T follicular helper cell (primary cell): ENCODE measurements at regions not wholly inside any gene's neighbourhood (a gene's known extent, or its start where the extent isn't known, plus 50 kb on each side); places are given as distances from the start of the nearest gene placed in this dataset.

Experiments used
- DNase-seq: peaks from one replicate; pipeline ENCODE4 v3.0.0-alpha.2; 2020; ENCODE audit warnings: low read depth

DNA sequence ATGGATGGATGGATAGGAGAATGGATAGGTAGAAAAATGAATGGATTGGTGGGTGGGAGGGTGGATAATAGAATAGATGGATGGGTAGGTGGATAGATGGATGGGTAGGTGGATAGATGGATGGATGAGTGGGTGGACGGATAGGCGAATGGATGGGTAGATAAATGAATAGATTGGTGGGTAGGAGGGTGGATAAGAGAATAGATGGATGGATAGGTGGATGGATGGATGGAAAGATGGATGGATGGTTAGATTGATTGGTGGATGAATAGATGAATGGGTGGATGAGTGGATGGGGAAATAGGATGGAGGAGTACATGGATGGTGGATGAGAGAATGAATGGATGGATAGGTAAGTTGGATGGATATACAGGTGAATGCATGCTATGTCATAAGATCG lies 110.5 kb downstream of the CEBPB start:
- DNase-seq: no peak

DNA sequence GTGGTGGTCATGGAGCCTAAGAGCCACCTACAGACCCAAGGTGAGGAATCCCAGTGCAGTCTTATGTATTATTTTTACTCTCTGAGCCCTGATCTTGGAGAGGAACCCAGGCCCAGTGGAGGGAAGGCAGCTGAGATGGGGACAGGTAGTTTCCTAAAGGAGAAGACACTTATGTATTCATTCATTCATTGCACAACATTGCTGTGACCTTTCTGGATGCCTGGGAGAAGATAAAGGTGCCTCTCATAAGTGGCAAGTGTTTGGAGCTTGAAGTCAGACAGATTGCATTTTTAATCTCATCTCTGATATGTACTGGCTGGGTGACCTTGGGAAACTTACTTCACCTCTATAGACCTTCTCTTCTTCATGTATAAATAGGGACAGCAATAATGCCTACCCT lies 111.1 kb downstream of the CEBPB start:
- no peak for DNase-seq

DNA sequence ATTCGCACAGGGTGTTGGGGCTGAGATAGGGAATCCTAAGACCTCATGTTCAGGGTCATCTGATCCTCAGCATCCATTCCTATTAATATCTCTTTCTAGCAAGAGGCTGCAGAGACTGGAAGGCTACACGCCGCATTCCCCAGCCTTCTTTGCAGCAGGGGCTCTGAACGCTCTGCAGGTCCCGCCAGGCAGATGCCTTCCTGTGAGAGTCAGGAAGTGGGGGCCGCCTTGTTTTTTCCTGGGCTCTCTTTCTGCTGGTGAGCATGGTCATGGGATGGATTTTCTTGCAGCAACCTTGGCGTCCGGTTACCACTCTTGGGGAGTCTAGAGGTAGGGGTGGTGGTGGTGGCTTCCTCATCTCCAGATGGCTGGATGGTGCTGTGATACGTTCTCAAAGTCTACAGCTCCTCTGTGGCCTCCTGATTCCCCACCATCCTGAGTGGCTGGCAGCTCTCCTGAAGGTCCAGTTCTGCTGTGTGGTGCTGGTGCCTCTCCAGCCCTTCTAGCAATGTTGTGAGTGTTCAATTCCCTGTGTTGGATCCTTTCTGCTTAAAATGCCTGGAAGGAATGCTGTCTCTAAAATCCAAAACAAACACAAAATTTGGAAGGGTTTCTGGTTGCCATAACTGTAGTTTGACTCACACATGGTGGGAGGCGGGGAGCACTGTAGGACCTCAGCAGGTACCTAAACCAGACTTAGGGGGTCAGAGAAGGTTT lies 111.9 kb downstream of the CEBPB start:
- no peak for DNase-seq

DNA sequence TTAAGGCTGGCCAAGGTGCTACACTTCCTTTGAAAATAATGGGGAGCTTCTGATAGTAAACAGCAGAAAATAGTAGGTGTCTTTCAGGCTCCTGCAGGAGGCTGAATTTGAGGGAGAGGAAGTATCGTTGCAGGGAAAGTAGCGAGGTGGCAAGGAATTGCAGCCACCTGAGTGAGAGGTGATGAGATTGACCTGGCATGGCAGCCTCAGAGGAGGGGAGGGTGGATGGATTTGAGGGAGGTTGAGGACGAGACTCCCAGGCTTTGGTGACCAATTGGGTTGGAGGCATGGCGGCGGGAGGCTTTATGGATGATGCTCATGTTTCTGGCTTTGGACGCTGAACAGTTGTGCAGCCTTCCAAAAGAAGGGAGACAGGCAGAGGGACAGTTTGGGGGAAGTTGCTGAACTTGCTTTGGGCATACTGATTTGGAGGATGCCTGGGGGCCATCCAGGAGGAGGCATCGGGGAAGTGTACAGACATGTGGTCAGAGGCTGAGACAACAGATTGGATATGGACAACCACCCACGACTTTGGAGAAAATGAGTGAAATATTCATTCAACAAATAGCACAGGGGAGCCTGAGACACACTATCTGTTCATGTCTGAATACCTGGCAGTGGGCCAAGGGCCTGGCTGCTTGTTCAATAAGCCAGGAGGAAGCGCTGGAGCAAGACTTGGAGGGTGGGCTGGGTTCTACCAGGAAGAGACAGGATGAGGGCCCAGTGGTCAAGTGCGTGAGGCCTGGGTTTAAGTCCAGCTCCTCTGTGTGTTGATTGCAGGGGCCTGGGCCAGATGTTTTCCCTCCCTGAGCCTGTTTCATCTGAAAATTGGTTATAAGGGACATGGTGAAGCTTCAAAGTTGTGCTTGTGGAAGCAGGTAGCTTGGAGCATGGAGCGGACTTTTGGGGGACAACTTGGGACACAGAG lies 113.2 kb downstream of the CEBPB start:
- no peak for DNase-seq

DNA sequence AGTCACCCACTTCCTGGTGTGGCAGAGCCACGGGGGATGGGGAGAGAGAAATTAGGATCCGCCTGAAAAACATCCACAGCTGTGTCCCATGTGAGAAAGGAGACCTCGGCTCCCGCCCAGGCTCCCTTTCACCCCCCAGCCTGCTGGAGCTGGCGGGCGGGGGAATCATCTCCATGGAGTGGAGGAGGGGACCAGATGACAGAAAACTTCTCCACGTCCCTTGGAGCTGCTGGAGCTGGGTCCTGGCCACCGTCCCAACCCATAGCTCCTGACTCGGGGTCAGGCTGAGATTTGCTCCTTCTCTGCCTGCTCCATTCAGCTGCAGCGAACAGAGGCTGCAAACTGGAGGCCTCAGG lies 113.8 kb downstream of the CEBPB start:
- no peak for DNase-seq

DNA sequence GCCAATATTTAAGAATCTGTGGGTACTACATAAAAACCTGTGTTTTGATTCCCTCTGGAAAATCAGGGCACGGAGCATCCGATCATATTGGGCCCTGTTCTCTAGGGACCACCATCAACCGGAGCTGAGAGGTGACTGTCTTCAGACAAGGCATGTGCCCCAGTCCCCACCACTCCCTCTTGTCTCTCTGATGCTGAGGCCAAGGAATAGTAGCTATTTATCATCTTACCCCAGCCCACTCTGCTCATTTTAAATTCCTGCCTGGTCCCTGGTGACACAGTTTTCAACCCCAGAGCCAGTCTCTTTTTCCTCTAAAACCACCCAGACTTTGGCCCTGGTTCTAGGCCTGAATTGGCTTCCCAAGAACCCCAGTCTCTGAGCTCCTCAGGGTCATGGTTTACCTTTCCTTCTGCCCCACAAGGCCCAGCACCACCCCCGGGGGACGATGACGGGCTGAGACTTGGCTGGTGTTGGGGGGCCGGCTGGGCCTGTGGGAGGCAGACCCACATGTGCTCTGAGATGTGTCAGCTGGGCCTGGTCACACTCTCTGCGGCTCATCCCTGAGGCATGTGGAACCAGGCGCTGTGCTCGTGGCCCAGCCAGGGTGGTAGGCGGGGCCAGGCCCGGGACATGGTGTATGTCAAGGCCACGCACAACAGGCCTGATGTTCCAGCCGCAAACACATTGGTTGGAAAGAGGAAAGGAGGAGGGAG lies 114.4 kb downstream of the CEBPB start:
- DNase-seq: no peak

DNA sequence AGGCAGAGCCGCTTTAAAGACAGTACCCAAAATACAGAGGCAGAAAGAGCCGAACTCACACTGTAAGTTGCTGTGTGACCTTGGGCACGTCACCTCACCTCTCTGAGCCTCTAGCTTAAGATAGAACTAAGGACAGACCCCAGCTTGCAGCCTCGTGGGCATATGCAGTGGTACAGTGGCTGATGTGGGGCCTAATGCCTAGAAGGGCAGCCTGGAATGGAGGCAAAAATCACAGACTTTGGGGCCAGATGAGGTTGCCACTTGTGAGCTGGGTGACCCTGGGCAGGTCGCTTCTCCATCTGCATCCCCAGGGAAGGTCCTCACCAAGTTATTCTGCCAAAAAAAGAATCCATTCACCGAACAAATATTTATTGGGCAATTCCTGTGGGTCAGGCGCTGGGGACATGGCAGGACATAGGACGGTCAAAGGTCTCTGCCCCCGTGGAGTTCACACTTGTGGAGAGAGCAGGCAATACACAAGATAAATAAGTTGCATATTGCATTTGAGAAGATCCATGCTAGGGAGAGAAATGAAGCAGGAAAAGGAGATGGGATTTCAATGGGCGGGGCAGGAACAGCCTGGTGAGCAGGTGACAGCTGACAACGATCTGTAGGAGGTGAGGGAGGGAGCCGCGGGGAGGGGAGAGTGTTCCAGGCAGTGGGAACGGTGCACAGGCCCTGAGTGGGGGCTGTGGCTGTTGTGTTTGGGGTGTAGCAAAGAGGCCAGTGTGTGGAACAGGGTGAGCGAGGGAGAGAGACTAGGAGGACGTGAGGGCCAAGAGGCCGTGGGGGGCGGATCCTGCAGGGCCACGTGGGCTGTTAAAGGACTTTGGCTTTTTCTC lies 115.2 kb downstream of the CEBPB start:
- no peak for DNase-seq

DNA sequence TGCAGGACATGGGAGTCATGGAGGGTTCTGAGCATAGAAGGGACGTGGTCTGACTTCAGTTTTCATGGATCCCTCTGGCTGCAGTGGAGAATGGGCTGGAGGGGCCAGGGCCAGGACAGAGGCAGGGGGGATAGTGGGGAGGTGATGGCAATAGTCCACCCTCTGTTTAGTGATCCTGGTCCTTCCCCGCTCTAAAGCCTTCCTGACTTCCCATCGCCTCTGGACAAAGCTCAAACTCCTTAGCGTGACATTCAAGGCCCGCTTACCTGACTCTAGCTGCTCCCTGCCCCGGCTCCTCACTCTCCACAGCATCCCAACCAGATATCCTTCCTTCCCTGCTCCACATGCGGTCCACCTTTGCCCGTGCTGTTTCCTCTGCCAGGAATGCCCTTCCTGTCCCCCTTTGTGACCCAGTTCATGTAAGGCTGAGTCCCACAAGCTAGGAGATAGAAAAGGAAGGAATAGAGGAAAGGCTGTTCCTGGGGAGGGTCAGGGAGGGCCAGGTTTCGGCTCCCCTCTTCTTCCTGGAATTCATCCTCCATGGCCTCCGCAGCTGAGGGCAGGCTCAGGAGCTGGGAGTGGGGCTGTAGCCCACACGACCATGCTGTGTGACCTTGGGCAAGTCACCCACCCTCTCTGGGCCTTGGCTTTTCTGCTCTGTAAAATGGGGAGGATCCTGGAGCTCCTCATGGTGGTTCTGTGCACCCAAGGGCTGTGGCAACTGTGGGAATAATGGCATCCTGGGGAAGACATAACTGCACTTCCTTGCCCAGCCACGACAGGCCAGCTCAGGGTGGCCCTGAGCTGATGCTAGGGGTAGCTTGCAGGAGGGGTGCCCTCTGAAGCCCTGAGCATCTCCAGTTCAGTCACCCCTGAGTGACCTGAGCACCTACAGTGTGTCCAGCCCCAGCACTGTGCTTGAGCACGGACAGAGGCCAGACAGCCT lies 116.1 kb downstream of the CEBPB start:
- DNase-seq: no peak

DNA sequence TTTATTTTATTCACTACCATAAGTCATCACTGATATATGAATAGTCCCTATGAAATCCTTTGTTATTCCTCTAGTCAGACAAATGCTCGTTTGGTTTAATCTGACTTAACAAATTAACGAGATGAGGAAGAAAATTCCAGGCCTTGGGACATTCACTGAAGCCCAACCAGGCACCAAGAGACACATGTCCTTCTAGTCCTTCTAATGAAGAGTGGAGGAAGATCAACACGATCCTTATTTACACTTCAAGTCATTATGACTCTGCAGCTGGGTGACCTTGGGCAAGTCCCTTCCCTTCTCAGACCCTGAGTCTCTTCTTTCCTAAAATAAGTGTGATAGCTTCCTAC lies 117.5 kb downstream of the CEBPB start:
- no peak for DNase-seq

DNA sequence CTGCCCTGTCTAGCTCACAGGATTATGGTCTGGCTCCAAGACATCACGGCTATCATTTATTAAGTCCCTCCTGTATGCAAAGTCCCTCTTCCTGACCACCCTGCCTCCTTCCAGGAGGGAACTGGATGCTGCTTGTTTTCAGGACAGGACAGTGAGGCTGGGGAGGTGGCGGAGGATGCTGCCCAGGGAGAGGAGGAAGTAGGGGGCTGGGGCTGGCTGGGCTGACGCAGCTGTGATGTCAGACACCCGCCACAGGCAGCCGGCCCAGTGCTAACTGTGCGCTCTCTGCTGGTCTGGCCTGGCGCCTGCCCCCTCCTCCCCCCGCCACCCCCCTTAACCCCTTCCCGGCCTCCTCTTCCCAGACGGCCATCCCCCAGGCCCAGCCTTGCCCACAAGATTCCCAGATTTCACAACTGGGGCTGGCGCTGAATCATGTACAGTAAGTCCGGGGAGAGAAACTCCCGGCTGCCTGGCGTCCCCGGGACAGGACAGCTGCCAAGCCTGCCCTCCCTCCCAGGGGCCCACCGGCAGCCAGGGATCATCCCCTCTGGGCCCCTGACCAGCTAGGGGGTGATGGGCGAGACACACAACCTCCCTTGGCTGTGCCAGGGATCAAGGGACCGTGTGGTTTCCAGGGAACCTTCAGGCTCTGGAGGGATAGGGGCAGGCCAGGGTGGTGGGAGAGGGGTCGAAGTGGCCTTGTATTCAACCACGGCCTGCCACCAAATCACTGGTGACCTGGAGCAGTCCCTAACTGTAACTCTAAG lies 118.1 kb downstream of the CEBPB start:
- no peak for DNase-seq

DNA sequence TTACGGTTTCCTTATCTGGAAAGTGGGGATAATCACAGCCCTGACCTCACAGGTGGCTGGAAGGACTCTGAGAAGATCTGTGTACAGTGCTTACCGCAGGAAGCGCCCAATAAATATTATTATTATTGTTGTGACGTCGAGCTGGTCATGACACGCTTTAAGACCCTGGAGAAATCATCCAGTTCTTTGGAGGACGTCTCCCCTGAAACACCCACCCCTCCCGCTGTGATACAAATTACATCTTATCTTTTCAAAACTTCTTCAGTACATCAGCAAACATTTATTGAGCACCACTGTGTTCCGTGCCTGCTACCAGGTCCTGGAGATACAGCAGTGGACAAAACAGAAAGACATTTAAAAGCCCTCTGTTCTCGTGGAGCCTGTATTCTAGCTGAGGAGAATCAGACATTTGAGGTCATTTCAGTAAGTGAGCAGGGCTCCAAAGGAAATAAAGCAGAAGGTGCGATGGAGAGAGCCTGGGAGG lies 118.7 kb downstream of the CEBPB start:
- DNase-seq: no peak

DNA sequence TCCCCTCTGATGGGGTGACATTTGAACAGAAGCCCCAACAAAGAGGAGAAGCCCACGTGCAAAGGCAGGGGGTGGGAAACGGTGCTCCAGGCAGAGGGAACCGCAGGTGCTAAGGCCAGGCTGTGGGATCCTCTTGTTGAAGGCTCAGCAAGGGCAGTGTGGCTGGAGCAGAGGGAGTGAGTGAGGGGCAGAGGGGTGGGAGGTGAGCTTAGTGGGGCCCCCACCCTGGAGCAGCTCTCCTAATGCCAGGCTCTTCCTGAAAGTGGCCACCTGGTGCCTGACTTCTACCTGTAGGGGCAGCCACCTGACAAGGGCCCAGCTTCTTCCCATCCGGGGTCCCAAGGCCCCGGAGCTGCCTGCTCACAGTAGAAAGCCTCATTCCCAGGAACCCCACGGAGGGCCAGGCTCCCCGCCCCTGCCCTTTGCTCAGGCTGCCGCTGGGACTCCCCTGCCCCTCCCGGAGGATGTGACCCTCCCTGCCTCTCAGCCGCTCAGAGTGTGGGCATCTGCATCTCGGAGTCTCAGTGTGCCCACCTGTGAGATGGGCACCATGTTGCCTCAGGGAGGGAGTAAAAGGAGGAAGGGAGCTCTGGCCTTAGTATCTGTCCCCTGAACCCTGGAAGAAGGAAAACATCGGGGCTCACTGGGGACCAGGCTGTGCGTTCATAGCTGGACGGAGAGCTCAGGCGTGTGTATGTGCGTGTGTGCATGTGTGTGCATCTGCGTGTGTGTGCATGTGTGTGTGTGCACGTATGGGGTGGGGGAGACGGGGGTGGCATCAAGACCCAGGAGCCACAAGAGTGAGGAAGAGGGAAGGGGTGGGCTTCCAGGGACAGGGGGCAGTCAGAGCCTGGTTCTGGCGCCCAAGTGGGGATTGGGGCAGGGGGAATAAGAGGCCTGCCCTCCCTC lies 119.4 kb downstream of the CEBPB start:
- DNase-seq: no peak

DNA sequence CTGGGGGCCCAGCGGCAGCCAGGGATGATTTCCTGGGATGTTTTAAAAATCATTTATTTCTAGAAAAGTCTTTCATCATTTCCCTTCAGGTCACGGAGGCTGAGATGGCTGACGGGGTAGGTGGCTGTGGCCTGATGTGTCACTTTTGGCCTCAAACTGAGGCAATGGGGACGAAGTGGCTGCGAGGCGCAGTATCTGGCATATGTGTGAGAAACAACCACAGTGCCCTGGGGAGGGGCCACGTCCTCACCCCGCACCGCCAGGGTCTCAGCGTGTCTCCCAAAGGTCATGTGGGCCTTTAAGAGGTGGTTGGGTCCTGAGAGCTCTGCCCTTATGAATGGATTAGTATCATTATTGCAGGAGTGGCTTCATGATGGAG lies 120.0 kb downstream of the CEBPB start:
- no peak for DNase-seq

DNA sequence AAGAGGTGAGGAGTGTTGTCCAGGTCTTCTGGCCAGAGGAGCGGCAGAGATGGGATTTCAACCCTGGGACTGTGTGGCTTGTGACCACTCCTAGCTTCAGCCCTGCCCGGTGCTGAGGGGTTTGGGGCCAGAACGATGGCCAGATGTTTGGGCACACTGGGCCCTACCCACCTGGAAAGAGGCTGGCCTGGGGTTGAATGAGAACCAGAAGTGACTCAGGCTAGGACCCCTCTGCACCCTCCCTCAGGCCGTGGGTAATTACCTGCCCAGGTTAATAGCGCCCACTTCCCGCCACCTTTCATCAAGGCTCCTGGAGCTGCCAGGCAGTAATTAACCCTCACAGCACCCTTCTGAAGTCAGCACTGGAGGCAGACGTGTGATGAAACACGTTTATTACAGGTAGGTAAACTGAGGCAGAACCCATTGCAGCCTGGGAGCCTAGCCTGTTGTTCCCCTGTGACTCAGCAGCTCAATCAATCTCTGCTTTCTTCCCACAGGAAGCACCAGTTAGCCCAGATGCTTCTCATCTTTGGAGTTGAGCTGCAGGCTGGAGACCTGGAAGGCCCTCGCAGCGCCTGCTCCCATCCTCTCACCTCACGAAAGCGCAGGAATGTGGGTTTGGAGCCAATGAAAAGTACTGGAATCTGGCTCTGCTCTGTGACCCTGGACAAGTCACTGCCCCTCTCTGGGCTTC lies 120.8 kb downstream of the CEBPB start:
- DNase-seq: no peak

DNA sequence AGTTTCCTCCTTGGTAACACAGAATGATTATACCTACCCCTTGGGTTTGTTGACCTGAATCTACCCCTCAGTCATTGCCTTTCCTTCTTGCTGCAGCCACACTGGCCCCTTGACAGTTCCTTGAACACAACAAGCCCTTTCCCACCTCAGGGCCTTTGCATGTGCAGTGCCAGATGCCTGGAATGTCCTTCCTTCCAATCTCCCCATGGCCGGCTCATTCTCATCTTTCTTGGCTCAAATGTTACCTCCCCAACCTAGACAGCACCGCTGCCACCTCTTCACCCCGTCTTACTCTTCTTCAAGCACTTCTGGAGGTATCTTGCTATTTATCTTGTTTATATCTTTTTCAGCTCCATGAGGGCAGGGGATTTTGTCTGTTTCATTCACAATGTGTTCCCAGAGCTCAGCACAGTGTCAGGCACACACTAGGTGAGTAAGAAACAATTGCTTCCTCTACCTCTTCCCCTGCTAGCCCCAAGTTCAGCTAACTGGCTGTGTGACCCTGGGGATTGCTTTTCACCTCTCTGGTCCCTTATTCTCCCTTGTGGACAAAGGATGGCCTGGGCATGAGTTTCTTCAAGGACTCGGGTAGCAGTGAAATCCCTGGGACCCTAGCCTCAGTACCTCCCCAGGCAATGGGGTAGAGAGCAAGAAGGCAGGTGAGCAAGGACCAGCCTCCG lies 121.5 kb downstream of the CEBPB start:
- no peak for DNase-seq

DNA sequence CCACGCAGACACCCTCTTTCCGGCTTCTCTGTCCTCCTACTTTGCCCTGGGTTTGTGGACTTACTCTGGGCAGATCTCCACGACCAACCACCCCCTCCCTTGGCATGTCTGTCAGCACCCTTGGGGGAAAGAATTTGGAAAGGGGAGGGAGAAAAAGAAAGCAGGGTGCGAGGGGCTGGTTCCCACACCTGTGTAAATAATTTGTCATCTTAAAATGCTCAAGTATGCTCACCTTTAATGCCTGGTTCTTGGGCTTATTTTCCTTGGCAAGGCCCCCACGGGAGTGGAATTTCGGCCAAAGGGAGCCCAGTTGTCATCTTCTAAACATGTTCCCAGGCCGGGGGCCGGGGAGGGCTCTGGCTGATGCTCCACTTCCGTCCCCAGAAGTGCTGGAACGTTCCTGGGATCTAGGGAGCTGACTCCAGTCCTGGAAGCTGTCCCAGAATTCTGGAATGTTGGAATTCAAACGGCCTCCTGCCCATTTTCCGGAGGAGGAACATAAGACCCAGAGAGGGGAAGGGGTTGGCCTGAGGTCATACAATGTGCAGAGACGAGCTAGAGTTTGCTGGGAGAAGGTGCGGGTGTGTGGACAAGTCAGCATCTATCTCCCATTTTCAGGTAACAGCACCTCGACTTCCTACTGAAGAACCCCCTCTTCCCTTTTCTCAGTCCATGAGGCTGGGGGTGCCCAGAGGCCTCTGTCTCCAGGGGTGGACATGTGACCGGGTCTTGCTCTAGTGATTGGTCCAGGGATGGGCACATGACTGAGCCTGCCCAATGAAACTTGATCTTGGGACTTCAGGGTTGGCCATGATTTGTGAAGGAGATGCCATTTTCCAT lies 122.3 kb downstream of the CEBPB start:
- no peak for DNase-seq

DNA sequence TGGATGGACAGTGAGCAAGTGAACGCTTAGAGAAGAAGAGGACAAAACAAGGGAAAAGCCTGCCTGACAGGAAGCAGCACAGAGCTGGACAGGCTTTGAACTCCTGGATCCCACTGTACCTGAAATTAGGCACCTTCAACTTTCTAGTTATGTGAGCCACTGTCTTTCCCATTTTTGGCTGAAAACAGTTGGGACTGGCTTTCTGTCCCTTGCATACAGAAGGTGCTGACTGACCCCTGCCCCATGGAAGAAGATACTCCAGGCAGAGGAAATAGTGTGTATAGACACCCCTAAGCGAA lies 122.8 kb downstream of the CEBPB start:
- no peak for DNase-seq
